Activated T-helper 1 cell treated with anti-CD3 and anti-CD28 coated beads, Interleukin-2, amount 50 U/mL, for 16 hours (primary cell): ENCODE measurements at regions not wholly inside any gene's neighbourhood (a gene's known extent, or its start where the extent isn't known, plus 50 kb on each side); places are given as distances from the start of the nearest gene placed in this dataset.

Source experiments
- DNase-seq, 2 donors: peaks; one replicate each; pipeline ENCODE4 v3.0.0-alpha.2; 2020; ENCODE audit warnings: low read depth in 1 of 2, low spot score in 1 of 2

GRCh38 chr4:14284578-14284977 lies 657.1 kb upstream of the BOD1L1 start:
- no peak for DNase-seq

GRCh38 chr4:14289708-14290107 lies 662.2 kb upstream of the BOD1L1 start:
- DNase-seq: no peak

- no peak for DNase-seq
Measured at GRCh38 chr4:14293582-14293981, 666.1 kb upstream of the BOD1L1 start.

GRCh38 chr4:14294611-14295010 lies 667.1 kb upstream of the BOD1L1 start:
- DNase-seq: no peak

- no peak for DNase-seq
Measured at GRCh38 chr4:14299166-14299565, 671.6 kb upstream of the BOD1L1 start.

GRCh38 chr4:14302021-14302420 lies 674.5 kb upstream of the BOD1L1 start:
- no peak for DNase-seq

- no peak for DNase-seq
Measured at GRCh38 chr4:14303856-14304255, 676.3 kb upstream of the BOD1L1 start.

- DNase-seq: no peak
Measured at GRCh38 chr4:14308229-14308651, 680.7 kb upstream of the BOD1L1 start.

GRCh38 chr4:14309431-14309830 lies 681.9 kb upstream of the BOD1L1 start:
- DNase-seq: no peak

GRCh38 chr4:14313757-14314156 lies 686.2 kb upstream of the BOD1L1 start:
- DNase-seq: no peak

- no peak for DNase-seq
Measured at GRCh38 chr4:14315129-14315528, 687.2 kb upstream of the CPEB2 start.

- no peak for DNase-seq
Measured at GRCh38 chr4:14317351-14317750, 684.9 kb upstream of the CPEB2 start.

GRCh38 chr4:14318671-14319070 lies 683.6 kb upstream of the CPEB2 start:
- DNase-seq: no peak

- DNase-seq: no peak
Measured at GRCh38 chr4:14321723-14322122, 680.6 kb upstream of the CPEB2 start.

- no peak for DNase-seq
Measured at GRCh38 chr4:14323191-14323590, 679.1 kb upstream of the CPEB2 start.

- no peak for DNase-seq
Measured at GRCh38 chr4:14329228-14329627, 673.1 kb upstream of the CPEB2 start.

- DNase-seq: no peak
Measured at GRCh38 chr4:14333616-14334015, 668.7 kb upstream of the CPEB2 start.

- DNase-seq: no peak
Measured at GRCh38 chr4:14334166-14334565, 668.1 kb upstream of the CPEB2 start.

GRCh38 chr4:14335872-14336271 lies 666.4 kb upstream of the CPEB2 start:
- no peak for DNase-seq

GRCh38 chr4:14336656-14337055 lies 665.6 kb upstream of the CPEB2 start:
- DNase-seq: no peak

- DNase-seq: no peak
Measured at GRCh38 chr4:14337892-14338584, 664.2 kb upstream of the CPEB2 start.

GRCh38 chr4:14338585-14339265 lies 663.6 kb upstream of the CPEB2 start:
- no peak for DNase-seq

GRCh38 chr4:14339715-14340114 lies 662.6 kb upstream of the CPEB2 start:
- no peak for DNase-seq
